ENCODE measurements at regions not wholly inside any gene's neighbourhood (a gene's known extent, or its start where the extent isn't known, plus 50 kb on each side); places are given as distances from the start of the nearest gene placed in this dataset.

DNA sequence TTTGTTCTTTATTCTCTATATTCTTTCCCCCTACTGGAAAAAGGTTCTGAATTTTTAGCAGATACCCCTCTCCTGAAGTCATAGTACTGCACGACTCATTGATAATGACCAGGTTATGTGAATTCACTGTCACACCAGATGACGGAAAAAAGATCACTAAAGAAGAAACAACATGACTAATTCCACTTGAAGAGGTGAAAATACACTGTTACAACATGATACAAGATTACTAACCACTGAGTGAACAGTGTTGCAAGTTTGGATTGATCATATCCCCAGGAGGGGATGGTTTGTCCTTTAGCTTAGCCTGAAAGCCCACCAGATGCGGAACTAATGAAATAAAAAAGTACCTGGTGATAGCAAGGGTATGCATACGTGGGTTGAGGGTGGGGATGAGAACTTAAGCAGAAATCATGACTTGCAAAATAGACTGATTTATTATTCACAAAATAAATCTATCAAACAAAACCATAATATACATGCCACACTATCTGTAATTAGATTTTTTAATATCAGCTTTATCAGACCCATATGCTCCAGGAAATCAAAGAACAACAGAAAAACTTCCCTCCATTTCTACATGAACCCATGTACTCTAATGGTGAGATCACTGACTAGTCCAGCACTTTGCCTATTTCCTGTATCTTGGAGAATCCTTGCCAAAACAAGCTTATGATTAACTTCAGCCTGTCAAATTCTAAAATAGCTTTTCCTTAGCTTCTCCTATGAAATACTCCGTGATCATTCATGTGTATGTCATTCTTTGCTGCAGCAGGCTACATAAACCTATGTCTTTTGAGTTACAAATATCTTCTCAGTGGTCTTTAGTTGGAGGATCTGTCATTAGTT, 257.4 kb upstream of the AGA start:
- DNase-seq: no peak

DNA sequence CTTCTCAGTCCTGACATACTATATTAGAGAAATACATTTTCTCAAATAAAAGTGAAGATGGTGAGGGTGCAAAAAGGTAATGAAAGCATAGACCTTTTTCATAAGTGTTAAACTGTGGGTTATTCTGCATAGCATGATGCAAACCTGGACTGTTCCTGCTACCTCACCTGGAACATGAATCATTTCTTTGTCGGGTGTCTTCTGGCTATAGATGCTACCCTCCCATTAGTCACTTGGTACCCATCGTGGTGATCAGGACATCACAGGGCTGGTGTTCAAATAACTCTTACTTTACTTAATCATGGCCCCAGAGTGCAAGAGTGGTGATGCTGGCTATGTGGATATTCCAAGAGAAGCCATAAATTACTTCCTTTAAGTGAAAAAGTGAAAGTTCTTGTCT, 264.7 kb upstream of the AGA start:
- no peak for DNase-seq

DNA sequence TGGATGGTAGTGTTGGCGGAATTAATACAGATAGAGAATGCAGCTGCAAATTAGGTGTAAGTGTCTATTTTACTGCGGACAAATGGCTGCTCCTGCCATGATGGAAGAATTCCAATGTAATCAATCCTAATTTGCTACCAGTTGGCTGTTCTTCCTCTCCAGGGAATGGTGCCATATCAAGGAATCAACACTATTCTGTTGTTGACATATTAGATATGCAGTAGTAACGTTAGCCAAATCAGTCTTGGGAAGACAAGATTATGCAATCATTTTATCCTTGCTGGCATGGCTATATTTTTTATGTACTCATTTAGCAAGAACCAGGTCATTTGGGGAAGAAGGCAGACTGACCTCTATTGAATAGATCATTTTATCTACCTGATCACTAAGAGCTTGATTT, 271.2 kb upstream of the AGA start:
- DNase-seq: no peak

DNA sequence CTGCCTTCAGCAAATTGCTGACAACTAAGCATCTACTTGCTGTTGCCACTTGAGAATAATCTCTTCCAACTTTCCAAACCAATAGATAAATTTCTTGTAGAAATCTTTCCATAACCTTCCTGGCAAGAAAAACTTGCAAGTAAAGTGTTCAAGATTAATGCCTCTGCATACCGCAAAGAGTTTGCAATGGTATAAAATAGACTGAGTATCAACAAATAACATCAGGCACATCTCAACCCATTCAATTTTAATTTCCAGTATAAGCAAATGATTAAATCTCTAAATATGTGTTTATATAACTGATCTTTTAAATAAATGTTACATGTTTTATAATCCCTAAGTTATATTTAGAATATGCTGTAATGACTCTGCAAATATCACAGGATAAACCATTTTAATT, 275.2 kb upstream of the AGA start:
- no peak for DNase-seq

DNA sequence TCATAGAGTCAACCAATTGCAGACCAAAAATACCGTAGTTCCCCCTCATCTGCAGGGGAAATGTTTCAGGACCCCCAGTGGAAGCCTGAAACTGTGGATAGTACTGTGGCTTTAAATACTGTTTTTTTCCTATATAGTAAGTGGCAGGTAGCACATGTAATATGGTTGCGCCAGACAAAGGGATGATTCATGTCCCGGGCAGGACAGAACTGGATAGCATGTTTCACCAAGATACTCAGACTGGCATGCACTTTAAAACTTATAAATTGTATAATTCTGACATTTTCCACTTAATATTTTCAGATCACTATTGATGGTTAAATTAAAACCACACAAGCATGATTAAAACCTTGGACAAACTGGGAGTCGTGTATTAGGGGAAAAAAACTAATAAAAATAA, 276.3 kb upstream of the AGA start:
- no peak for DNase-seq

DNA sequence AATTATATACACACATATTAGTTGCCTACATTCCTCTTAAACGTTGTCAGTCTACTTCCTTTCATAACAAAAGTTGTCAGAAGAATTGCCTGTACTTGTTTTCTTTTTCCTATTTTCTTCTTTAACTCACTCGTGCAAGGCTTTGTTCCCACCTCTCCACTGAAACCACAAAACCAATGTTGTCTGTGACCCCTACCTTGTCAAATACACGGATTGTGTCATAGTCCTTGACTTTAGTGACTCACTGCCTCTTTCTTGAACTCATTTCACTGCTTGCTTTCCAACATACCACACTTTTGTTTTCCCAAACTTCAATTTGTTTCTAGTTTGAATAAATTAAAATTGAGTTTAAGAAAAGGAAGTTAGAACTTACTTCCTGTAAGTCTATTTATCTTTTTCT, 283.9 kb upstream of the AGA start:
- no peak for DNase-seq

DNA sequence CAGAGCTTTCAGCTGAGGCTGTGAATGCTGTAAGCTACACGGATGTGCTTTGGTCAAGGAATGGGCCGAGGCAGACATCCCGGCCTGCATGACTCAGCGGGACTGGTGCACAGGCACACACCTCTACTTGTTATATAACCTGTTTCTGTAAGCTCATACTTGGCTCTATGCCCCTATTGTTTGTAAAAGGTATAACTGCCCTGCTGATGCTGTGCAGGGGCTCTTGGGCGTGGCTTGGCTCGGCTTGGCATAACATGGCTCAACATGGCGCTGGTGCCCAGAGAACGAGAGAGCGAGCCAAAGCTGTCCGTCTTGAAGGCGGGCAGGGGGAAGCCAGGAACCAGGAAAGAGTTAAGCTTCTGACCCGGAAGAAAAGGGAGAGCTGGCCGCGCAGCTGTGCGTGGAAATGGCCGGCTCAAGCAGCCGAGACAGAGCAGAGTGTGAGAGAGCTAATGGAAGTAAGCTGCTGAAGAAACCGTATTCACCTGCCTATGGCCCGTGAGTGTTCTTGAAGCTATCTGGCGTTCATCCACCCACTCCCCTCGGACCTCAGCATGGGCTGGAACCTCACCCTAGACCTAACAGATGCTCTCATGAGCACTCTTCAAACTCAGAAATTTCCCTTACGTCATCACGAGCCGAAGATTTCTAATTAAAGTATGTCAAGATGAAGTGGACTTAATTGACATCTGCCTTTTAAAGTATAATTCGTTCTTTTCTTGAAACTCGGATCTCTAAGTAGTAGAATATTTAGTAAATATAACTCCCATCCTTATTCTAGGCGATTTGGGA, 286.3 kb upstream of the AGA start:
- DNase-seq: no peak

DNA sequence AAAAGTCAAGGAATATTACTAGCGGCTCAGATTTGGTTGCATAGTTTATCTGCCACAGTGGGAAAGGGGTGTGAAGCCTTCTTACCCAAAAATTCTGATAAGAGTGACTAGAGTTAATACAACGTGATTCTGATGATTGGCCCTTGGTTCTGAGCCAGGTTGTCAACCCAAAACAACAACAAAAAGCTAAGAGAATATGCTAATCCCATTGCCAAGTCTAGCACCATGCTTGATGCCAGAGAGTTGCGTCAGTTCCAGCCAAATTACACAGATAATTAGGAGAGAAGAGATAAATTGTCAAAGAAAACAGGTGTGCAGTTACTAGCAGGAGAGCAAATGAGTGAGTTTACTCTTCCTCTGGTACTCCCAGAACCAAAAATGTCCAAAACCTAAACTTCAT, 287.4 kb upstream of the AGA start:
- DNase-seq: no peak

DNA sequence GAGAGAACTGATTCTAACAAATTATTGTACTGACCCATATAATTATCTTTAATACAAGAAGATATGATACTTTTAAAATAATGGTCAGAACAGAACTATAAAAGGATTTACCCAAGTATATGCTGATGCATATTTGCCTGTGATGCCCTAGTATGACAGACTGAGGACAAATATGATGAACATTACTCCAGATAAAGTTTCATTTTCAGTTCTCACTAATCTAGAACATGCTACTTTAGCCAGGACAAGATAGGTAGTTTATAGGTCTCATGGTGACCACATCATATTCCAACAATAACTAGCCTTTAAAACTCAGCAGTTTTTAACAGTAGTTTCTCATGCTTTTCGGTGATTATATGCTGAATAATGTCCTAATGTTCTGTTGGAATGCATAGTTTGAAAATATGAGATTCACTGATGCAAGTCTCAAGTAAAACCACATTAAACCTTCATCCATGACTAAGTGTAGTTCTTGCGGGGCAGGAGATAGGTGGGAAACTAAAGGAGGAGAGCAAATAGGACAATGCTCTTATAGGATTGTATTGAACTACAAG, 295.2 kb upstream of the AGA start:
- DNase-seq: no peak

DNA sequence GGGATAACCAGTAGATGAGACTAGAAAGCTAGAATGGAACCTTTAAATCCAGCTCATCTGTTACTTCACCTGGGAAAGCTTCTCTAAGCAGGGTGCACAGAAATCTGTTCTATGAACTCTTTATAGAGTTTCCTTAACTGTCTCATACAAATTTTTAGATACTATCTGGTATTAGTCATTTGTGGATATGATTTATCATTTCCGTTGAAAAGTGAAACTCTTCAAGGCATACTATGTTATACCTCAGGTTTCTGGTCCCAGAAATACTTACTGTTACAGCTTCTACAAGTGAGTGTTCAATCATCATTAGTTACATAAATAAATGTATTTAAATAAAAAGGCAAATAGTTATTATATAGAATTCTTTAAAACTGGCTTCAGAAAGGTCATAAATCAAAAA, 298.3 kb upstream of the AGA start:
- no peak for DNase-seq

DNA sequence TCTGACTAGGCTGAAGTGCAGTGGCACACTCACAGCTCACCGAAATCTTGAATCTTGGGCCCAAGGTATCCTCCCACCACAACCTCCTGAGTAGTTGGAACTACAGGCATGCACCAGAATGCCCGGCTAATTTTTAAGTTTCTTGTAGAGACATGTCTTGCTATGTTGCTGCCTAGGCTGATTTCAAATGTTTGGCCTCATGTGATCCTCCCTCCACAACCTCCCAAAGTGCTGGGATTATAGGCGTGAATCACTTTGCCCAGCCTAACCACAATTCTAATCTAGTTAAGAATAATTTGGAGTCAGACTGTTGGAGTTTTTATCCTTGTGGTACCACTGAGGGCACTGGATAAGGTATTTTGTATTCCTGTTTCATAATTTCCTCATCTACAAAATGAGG, 317.5 kb upstream of the AGA start:
- DNase-seq: no peak

DNA sequence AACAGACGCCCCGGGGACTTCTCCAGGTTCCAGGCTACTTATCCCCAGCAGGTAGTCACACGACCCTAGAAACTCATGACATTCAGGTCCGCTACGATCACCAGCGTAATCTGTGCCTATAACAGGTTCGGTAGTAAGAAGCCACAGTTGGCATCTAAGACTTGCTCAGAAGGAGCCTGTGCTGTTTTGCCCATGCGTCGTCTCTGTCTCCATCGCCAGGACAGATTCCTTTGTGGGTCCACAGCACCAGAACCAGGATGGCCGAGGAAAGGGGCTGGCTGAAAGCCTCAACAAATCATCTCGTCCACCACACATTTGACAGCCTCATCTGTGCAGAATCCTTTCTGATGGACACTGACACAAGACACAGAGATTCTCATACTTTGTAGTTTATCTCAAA, 319.5 kb upstream of the AGA start:
- no peak for DNase-seq

DNA sequence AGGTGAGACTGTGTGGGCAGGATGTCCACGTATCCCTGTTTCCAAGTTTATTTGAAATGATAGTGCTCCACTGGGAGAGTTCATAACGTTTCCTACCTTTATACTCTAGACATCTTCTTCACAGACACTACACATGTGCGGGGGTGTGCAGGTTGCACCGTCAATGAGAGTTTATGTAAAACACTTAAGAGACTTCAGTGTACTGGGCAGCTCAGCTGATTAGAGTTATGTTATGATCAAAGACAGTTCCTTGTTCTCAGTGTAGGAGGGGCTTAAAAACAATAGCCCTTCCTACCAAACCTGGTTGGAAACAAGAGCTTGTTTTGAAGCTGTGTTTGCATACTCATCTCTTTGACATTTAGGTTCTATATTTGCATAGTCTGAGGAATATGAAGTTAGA, 326.9 kb upstream of the AGA start:
- DNase-seq: no peak

DNA sequence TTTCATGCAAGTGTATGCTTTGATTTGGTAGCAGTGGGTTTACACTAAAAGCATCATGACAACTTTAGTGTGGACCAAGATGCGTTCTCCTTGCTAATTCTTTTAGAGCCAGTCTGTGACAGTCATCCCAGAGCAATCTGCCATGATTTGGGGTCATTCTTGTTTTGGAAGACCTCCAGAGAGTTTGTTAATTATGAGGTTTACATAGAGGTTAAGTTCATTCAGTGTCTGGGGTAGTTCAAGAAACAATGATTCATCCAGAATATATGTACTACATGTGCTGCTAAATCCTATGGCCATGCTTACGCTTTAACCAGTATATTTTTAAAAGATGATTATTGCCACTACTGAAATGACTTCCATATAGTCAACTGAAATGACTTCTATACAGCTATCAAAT, 328.5 kb upstream of the AGA start:
- no peak for DNase-seq

DNA sequence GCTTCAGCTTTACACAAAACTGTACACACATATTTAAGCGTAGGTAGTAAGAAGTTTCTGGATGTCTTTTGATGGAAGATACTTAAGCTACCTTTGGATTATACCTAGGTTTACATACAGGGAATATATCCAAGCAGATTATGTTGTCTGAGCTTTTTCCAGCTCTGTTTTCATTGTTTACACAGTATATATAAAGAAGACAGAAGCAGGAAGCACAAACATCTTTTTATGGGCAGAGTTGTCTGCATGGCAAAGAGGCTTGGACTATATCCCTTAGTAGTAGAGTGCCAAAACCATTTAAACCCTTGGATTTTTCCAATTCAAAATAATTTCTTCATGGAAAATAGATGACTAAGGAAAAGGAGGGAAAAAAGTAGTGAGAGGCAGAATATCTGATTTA, 329.4 kb upstream of the AGA start:
- no peak for DNase-seq

DNA sequence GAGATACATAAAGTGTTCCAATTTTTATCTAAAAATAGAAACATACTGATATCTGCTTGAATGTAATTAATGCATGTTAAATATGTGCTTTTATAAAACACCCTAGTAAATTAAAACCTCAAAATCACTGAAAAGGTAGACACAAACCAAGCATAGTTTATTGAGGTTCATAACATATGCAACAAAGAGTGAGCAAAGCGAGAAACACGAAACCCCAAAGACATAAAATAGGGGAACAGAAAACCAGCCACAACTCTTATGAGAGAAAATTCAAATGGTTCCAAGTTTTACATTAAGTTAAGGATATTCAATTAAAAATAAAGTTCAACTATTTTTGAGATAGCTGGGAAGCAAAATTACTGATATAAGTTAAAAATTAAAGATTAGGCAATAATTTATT, 336.4 kb upstream of the AGA start:
- DNase-seq: no peak

DNA sequence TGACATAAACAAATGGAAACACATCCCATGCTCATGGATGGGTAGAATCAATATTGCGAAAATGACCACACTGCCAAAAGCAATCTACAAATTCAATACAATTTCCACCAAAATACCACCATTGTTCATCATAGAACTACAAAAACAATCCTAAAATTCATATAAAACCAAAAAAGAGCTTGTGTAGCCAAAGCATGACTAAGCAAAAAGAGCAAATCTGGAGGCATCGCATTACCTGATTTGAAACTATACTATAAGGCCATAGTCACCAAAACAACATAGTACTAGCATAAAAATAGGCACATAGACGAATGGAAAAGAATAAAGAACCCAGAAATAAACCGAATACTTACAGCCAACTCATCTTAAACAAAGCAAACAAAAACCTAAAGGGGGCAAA, 342.8 kb upstream of the AGA start:
- no peak for DNase-seq

DNA sequence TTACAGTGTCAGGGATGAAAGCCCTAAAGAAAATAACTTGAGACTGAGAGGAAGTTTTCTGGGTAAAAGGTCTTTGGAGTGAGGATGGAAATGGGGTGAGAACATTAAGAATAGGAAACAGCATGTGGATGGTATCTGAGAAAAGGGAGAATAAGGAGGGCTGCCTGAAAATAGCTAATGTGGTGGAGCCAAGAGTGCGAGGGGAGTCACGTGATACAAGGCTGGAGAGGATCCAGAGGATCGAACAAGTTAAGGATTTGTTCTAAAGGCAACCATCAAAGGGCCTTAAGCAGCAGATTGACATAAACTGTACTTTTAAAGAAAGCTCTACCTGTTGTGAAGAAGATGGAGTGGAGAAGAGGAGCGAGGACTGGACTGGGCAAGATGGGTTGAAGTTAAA, 347.4 kb upstream of the AGA start:
- no peak for DNase-seq

DNA sequence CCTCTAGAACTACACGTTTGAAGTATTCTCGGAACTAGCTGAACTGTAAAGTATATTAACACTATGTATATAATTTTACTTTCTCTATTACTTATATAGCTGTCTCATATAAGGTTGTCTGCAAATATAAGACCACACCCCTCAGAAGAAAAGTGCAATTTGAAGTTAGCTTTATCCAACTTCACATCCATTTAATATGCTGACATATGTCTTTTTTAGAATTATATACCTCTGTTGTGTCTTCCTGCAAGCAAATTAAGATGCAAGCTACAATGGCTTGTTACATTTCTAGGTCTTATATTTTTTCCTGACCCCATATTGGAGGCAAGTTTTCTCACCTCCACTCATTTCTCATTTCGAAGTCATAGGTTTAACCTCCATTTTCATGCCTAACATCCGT, 349.0 kb upstream of the AGA start:
- DNase-seq: no peak

DNA sequence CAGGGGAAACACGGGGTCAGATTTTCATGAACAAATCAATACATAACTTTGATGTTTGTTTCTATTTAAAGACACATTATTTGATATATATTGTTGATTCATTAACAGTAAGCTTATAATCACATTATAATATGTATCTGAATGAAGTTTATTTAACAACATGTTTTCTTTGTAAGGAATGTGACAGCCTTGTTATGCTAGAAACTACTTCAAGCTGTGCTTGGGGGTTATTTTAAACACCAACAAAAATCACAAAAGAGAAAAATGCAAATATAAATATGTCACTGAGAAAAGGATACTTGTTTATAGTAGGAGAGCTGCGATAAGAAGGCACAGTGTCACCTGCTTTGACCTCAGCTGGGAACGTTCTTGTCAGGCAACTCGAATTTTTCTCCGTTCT, 354.6 kb upstream of the AGA start:
- no peak for DNase-seq

DNA sequence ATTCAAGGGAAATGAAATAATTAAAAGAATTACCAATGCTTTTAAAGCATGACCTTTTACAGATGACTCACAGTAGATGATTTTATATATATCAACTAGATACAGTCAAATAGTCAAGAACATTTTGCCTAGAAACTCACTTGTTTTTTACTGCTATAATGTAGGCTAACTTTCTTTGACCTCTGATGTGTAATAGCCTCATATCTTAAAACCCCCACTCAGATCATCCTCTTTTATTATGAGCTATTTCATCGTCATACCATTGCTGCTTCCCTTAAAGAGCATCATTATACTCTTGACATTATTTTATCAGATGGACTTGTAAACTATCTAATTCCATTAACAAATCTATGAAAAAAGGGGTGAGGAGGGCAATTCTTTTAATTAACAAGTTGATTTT, 355.9 kb upstream of the AGA start:
- no peak for DNase-seq

DNA sequence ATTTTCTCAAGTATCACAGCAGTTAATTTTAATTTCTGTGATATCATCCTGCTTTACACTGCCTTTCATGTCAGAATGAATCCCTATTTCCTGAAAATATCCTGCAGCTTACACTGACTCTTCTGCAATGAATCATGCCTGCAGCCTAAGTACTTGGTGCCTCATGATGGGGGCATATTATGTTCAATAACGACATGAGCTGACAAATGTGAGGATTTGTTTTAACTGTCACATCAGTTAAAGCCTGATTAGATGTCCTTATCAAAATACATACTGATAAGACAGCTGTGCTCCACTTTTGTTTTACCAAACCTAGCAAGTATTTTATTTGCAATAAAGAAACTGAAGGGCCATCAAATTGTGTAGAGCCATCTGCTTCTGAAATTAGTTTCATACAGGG, 359.9 kb upstream of the AGA start:
- no peak for DNase-seq

DNA sequence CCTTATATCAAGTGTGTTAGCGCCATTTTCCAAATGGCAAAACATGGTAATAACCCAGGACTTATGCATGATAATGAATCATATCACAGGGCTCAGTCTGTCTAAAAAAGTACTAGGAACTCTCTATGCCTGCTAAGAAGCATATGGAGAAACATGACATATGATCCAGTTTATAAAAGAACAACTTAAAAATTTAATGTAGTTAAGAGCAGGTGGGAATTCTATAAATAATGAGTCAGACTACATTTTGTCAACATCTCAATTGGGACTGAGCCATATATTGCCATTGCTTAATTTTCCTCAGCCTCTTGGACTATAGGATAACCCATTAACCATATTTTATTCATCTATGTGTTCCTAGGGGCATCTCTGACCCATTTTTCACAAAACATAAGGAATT, 360.4 kb upstream of the AGA start:
- DNase-seq: no peak

DNA sequence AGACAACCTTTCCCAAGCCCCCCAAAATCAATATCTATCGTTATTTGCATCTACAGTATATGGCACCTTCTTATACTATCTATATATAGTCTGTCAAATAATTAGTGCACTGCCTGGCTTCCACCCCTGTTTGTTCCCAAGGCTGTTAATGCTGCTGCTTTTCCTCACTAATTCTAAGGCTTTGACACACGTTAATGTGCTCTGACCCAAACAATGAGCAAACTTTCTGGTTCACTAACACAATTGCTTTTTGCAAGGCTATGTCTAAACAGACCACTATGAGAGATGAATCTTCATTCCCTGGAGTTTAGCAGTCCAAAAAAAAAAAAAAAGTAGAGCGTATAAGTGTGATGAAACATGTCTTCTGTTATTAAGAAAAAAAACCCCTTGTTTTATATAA, 360.9 kb upstream of the AGA start:
- DNase-seq: no peak
